ENCODE measurements at regions not wholly inside any gene's neighbourhood (a gene's known extent, or its start where the extent isn't known, plus 50 kb on each side); places are given as distances from the start of the nearest gene placed in this dataset.

- 80 to 94% (median 83%) methylated on average over 1 of the region's 1 CpG for WGBS, 5 donors
- intact Hi-C loops (cut with DNase I; ENCODE audit: low total_unique reads), result no loop called here
Observed at GRCh38 chr6:145555084-145555483, 180.2 kb downstream of the EPM2A start.

GRCh38 chr6:145557474-145557873 is 177.8 kb downstream of the EPM2A start:
- H3K27me3 ChIP-seq, result no peaks in the 10 kb centered on the region
- no peak for TF ChIP-seq EP300 (IDR thresholded peaks at IDR 0.05)
- no peak for TF ChIP-seq POLR2A (IDR thresholded peaks at IDR 0.05)
- no peak for TF ChIP-seq POLR2AphosphoS5 (IDR thresholded peaks at IDR 0.05)
- no peak for TF ChIP-seq CTCF (IDR thresholded peaks at IDR 0.05)
- H3K36me3 ChIP-seq, result no peaks in the 10 kb centered on the region
- DNase-seq, result no peak
- no peaks in the 10 kb centered on the region for H3K4me1 ChIP-seq
- H3K9me3 ChIP-seq, result no peaks in the 10 kb centered on the region
- H3K4me3 ChIP-seq, result no peak overlapping the region
- intact Hi-C loops (cut with DNase I; ENCODE audit: low total_unique reads), result no loop called here
- H3K27ac ChIP-seq, result no peak overlapping the region

More at GRCh38 chr6:145555084-145555483, 180.2 kb downstream of the EPM2A start:
- no peaks in the 10 kb centered on the region for H3K4me1 ChIP-seq
- H3K36me3 ChIP-seq, result no peaks in the 10 kb centered on the region
- H3K4me3 ChIP-seq, result no peak overlapping the region
- DNase-seq, result no peak
- H3K9me3 ChIP-seq, result no peaks in the 10 kb centered on the region
- no peaks in the 10 kb centered on the region for H3K27me3 ChIP-seq
- no peak for TF ChIP-seq CTCF (IDR thresholded peaks at IDR 0.05)
- no peak for TF ChIP-seq EP300 (IDR thresholded peaks at IDR 0.05)
- no peak for TF ChIP-seq POLR2A (IDR thresholded peaks at IDR 0.05)
- no peak for TF ChIP-seq POLR2AphosphoS5 (IDR thresholded peaks at IDR 0.05)
- no peak overlapping the region for H3K27ac ChIP-seq

- H3K9me3 ChIP-seq, result no peaks in the 10 kb centered on the region
- no peak overlapping the region for H3K27ac ChIP-seq
- TF ChIP-seq POLR2A (IDR thresholded peaks at IDR 0.05) (no peak), POLR2AphosphoS5 (IDR thresholded peaks at IDR 0.05) (no peak), EP300 (IDR thresholded peaks at IDR 0.05) (no peak), CTCF (IDR thresholded peaks at IDR 0.05) (no peak)
- H3K4me1 ChIP-seq, result no peaks in the 10 kb centered on the region
- 49 to 62% (median 57%) methylated on average over 1 of the region's 1 CpG for WGBS, 5 donors
- no peak overlapping the region for H3K4me3 ChIP-seq
- no peak for DNase-seq
- intact Hi-C loops (cut with DNase I; ENCODE audit: low total_unique reads), result no loop called here
- no peaks in the 10 kb centered on the region for H3K27me3 ChIP-seq
- no peaks in the 10 kb centered on the region for H3K36me3 ChIP-seq
Observed at GRCh38 chr6:145559836-145560235, 175.5 kb downstream of the EPM2A start.

GRCh38 chr6:145561095-145562072 is 173.9 kb downstream of the EPM2A start:
- no peak overlapping the region for H3K4me3 ChIP-seq
- H3K27ac ChIP-seq, result no peak overlapping the region
- intact Hi-C loops (cut with DNase I; ENCODE audit: low total_unique reads), result no loop called here
- H3K36me3 ChIP-seq, result no peaks in the 10 kb centered on the region
- H3K27me3 ChIP-seq, result no peaks in the 10 kb centered on the region
- no peaks in the 10 kb centered on the region for H3K9me3 ChIP-seq
- WGBS, 5 donors, result 69 to 77% (median 74%) methylated on average over 7 of the region's 7 CpGs
- no peak for DNase-seq
- no peak for TF ChIP-seq POLR2AphosphoS5 (IDR thresholded peaks at IDR 0.05)
- no peak for TF ChIP-seq EP300 (IDR thresholded peaks at IDR 0.05)
- TF ChIP-seq POLR2A (IDR thresholded peaks at IDR 0.05), result no peak
- TF ChIP-seq CTCF (IDR thresholded peaks at IDR 0.05), result no peak
- no peaks in the 10 kb centered on the region for H3K4me1 ChIP-seq
